ENCODE measurements at regions not wholly inside any gene's neighbourhood (a gene's known extent, or its start where the extent isn't known, plus 50 kb on each side); places are given as distances from the start of the nearest gene placed in this dataset.

DNA sequence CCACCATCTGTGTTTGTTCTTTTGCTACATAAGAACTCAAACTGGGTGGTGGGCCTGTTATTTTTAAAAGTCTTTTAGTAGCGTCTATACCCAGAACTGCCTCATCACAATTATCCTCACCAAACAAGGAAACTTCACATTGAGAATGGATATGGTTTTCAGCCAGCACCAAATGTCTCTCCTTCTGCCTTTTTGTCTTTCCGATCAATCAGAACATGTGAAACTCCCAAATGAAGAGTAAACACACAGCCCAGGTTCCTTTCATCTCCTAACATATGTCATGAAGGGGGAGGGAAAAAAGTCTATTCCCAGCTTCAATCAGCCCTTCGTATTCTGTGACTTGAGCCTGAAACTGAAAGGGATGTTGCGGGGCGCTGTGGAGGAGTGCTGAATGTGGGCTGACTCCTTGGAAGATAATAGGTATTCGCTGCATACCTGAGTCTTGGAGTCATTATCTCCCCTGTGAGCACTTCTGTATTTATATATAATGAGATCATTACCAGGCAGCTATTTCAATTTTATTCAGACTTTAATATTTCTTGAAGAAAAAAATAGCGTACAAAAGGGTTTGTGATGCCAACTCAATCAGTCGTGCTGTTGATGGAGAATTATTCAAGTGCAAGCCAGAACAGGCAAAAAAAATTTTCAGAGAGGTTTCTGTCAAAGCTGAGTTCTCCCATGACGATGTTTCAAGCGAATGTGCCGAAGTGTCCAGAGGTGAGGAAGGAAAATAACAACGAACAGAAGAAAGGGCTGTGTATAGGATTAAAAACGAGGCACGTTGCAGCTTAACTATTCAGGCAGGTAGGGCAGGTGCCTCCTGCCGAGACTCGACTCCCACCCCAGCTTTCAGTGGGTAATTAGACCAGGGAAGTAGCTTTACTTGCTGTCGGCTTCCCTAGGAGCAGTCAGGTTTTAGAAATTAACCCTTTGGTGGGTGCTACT is 163.9 kb upstream of the NOCT start:
- no peak for DNase-seq

DNA sequence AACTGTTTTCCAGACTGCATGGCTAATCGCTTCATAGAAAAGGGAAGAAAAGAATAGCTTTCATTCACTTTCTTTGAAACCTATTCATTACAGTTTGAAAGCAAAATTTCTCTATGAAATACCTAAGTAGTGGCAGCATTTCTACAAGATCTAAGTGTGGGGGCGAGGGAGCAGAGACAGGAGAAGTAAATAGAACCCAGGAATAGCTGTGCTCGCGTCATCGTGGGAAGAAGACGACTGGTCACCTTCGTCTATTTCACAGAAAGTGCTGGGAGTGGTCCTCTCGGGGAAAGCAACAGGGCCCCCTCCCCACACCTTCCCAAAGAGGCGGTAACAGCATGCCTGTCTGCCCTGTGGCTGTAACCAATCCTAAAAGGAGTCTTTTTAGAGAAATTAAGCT is 169.9 kb upstream of the NOCT start:
- DNase-seq: no peak

DNA sequence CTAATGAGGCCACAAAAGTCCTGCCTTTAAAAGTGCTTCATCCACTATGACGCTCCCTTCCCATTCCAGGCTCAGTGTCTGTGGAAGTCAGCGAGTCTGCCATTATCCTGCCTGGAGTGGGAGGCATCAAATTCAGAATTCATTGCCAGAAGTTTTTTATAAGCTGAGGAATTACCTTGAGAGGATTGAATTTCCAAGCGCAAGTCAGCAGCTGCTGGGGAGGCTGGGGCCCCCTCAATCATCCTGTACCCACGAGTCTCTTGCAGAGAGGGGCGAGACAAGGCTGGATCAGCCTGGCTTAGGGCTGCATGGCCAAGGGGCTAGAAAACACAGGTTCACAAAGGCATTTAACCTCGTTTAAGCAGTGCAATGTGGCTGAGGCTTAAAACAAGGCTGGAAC is 170.5 kb upstream of the NOCT start:
- DNase-seq: no peak

DNA sequence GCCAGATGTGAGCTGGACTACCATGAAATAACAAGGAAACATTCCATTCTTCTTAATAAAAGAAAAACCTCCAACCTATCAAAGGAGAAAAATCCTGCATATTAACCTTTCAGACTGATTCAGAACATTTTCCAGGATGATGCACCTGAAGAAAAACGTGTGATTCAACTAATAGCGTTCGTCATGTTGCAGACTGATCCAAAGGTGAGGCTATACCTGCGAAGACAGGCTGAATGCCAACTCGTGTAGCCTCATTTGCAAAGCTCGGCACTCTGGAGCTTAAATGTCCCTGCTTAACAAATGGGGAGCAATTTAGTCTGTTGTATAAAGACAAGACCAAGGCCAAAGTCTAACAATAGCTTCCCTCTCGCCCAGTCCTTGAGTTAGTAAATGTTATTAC is 172.0 kb upstream of the NOCT start:
- no peak for DNase-seq

DNA sequence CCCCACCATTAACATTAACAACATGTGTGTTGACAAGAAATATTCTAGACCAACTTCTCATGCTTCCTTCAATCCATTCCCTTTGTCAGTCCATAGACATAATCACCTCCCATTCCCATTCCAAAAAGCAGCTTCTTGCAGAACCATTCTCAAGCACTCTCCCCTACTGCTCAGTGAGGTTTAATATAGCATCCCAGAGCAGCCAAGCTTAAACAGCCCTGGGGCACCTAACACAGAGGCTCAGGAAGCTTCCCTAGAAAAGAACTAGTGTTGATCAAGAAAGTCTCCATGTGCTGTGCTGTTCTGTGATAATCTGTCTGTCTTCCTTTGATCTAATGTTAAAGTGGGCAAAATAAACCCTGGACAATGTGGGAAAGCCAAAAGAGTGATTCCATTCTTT is 174.2 kb upstream of the NOCT start:
- DNase-seq: no peak

DNA sequence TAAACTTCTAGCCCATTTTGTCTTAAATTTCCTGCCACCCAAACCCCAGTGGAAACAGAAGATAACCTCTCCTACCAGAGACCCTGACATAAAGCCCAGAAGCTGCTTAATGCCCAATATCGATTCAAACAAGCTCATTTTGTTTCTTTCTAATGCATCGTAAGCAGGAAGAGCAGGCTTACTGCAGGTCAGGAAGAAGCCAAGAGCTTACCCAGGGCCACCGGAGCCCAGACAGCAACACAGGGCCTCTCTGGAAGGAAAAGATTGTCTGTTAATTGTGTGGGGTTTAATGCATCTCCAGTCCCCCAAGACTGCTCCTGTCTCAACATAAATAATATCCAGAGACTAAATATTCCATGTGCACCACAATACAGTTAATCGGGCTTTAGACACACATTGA is 177.3 kb upstream of the NOCT start:
- no peak for DNase-seq

DNA sequence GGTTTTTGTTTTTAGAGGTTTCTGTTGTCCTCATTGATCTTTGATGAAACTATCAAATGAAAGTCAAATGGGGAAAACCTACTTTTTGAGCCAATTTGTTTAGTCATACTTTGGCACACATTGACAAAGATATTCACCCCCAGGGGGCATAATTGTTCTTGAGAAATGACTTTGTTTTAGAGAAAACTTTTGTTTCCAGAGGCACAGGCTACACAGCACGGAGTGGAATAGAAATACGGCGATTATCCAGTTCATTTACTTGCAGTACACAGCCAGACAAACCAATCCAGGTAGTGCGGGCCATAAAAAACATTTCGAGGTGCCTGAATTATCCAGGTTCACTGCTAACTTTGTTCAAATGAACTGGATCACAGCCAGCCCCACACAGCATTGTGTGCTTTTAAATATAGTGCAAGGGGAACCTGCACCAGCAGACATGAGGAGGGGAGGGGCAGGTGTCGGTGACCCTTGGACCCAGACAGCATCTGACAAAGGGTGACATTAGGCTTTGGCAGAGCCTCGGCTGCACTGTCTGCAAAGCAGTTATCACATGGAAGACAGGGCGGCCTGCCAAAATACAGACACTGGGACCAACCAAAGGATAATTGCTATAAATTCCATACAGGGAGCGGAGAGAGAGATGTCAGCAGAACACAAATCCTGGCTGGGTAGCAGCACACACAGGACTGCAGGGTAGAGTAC is 179.6 kb upstream of the NOCT start:
- DNase-seq: no peak

DNA sequence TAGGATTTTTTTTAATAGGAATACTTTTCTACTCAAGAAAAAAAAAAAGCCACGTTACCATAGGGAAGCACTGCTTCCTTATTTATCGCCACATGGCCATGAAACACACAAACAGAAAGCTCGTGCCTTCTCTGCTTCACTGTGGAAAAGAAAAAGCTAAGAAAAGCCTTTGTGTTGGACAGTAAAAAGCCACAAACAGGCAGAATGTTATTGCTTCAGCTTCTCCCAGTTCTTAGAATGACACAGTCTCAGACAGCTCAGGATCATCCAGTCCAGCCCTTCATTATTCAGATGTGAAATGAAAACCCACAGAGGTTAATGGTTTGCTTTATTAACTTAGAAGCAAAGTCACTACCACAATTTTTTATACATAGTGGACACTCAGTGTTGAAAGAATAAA is 181.6 kb upstream of the NOCT start:
- DNase-seq: no peak

DNA sequence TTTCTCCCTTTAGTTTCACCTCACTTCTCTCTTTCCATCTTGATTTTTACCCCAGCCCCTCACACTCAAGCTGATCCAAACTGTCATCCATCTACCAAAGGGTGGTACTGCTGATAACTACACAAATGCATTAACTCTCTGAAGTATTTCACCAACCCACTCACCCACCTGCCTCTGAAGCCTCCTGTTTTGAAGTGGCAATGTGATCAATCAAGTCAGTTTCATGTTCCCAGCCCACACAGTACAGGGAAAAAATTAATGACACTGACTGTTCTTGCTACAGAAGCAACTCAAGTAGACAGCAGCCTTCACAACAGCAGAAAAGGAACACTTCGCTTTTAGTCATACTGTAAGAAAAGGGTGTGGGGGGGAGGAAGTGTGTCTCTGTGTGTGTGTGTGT is 183.0 kb upstream of the NOCT start:
- no peak for DNase-seq

DNA sequence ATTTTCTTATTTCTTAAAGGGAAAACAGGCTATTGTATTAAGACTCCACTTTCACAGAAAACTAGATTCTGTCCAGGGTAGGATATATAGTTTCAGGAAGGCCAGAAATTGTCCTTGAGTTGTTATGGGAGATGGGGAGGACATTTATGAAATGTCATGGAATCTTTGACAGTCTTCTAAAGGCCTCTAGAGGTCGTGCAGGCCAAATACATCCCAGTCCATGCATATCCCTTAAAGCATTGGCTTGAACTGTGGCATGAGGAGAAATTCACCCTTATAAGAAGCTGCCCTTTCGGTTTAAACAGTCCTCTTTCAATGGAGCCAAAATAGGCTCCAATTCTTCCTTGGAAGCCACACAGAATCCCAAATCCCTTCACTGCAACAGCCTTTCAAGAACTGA is 183.6 kb upstream of the NOCT start:
- DNase-seq: no peak

DNA sequence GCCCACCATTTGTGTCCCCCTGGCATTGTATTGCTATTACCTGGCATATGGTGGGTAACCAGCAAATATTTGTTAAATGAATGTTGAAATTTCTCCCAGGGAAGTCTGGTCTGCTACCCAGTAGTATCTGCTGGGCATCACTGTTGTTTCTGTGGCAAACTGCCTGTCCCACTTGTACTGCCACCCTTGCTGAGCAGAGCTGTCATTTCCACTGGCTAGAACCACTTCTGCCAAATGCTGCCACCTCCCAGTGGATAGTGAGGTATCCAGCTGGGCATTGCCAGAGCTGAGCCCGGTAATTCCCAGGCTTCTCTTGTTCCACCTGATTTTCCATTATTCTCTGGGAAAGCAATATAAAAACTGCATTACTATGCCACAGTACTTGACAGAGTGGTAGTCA is 186.7 kb upstream of the NOCT start:
- DNase-seq: no peak

DNA sequence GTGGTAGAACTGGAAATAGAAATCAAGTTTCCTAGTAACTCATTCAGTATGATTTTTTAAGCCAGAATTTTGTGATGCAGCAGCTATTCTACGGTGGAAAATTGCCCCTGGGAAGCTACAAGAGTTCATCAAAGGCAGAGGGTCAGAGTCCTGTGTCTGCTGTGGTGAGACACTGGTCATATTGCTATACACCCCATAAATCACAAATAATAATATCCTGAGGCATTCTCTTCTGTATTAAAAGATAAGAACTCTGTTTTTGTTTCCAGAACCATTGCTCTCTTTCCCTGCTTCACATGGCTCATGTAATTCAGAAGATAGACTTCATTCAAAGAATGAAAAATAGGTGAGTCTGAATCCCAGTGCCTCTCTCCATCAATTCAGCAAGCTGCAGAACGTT is 188.8 kb upstream of the NOCT start:
- no peak for DNase-seq

DNA sequence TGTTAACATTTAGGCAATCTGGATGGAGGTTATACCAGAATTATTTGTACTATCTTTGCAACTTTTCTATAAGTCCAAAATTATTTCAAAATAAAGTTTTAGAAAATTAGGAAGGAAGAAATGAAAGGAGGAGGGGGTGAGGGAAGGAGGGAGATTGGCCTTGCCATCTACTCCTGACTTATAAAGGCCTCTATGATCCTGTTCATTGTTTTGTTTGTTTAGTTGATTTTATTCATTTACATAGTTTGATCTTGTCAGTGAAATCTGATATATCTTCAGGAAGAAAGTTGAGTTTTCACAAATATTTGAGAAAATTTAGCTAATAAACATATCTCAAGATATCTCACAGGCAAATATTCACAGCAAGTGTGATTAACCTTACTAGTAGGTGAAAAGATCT is 189.3 kb upstream of the NOCT start:
- DNase-seq: no peak

DNA sequence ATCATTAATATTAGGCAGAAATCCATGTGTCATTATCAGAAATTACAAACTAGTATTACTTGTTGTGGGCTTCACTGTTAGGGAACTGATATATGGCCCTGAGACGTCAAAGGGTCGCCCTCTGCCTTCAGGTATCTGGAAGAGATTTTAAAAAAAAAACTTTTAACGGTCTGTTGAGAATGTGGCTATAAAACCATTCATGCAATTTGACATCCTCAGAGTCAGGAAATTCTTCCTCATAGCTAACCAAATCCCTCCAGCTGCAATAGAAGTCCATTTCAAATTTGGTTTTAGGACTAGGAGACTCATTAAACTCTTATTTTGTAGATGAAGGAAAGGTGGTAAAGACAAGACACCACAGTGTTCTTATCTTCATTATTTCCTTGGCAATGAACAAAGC is 194.2 kb upstream of the NOCT start:
- no peak for DNase-seq

DNA sequence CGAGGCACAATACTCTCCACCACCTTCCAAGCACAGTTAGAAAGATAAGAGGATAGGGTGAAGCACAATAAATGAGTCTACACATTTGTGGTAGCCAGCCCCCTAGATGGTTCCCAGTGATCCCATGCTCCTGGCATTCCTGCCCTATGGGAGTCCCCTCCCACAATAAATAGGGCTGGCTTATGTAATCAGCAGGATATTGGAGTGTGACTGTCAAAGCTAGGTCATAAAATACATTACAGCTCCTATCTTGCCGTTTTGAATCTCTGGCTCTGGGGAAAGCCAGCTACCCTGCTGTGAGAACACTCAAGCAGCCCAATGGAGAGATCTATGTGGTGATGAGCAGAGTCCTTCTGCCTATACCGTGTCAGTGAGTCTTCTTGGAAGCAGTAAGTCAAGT is 198.7 kb upstream of the NOCT start:
- no peak for DNase-seq

DNA sequence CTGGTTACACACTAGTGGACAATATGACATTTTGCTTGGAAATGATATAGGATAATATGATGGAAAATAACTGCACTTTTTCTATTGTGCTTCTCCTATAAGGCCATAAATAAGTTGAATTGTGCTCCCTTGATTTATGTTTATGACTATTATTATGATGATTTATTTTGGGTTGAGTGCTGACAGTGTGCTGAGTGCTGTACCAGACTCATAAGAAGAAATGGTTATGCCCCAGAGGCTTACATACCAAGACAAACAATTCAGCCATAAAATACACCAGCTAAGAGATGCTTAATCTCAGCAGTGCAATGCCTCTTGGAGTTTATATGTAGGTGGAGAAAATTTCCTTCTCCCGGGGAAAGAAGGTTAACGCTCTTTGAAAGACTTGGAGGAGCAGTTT is 199.8 kb upstream of the NOCT start:
- no peak for DNase-seq

DNA sequence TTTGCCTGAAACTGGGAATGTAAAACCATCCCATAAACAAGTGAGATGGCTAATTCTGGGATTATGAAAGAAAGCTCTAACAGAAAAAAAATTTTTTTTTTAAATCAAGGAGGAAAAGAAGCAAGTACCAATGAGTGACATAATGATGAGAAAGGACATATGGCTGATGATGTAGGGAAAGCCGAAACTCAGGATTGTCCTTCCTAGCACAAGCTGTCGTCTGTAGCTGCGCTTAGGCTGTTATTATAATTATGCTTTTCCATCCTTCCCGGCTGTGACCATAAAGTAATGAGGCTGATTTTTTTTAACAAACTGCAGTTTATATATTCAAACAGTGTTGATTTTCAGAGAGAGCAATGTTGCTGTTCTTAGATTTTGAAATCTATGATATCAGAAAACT is 209.8 kb upstream of the NOCT start:
- DNase-seq: no peak

DNA sequence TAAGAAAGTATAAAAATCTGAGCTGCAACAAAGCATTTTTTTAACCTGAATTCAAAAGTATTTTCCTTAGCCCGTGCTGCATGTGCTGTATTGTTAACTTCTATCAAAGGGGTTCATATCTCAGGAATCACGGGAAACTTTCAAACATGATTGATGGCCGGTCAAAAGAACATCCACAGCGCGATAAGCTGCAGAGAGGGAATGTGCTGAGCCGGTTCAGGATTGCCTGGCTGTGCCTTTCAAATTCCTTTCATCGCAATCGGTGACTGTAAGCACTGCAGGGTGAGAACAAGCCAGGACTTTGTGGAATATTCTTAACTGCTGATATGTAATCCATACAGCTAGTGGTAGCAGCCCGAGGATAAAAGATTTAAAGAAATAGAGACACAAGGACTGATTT is 210.9 kb upstream of the NOCT start:
- no peak for DNase-seq

DNA sequence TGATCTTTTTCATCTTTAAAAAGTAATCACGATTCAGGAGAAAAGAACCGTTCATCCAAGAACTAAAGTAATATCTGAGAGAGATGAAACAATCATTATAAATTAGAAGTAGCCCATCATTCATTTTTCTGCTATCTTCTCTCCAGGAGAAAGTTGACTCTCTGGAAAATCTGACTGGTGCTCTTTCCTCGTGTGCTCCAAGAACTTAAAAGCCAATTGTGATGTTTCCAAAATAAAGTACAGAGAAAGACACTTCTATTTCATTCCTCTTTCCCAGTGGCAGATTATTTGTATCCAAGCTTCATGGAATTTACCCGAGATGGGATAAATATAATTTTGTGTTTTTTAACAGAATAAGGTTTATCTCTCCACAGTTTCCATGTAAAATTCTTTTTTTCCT is 212.5 kb upstream of the NOCT start:
- no peak for DNase-seq

DNA sequence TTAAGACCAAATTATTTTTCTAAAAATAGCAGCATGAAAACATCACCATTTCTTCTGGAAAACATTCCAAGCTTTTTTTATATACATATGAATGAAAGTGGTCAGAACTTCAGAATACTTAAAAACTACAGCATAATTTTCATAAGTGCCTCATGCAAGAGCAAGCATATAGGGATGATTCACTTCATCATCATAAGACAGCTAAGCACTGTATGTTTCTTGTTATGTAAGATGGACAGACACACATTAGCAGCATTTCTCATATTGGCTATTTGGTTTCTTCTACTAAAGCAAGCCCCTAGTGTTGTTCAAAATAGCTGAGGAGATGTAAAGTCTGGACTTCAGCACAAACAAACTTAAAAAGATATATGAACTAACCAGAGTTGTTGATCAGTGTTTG is 213.1 kb upstream of the NOCT start:
- DNase-seq: no peak

DNA sequence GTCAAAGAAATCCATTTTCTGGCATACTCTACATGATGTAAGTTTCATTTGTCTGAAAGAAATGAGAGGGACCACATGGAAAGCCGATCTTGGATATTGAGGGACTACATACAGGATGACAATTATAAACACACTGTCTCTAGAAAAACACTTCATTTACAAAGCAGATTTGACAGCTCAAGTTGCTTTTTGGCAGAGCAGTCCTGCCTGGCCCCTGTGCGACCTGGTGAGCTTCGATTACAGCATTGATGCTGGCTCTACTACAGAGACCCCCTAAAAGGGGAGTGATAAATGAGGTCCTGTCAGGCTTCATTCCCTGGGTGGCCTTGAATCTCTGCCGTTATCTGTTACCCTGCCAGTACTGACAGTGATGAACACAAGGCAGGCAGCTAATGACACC is 215.2 kb upstream of the NOCT start:
- no peak for DNase-seq

DNA sequence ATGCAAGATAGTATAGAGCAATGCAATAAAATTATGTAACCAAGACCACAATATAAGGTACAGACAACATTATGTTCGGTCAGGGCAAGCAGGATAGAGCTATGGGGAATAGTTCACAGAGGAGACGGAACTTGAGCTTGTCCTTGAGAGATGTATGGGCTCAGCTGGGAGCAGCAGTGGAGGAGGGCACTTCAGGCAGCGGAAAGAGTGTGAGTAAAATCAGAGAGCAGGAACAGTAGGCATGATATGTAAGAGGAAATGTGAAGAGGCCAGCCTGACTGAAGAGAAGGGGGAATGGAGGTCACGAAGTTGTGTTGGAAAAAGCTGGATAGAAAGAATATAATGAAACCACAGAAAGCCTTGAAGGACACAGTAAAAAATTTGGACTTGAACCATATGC is 217.2 kb upstream of the NOCT start:
- no peak for DNase-seq

DNA sequence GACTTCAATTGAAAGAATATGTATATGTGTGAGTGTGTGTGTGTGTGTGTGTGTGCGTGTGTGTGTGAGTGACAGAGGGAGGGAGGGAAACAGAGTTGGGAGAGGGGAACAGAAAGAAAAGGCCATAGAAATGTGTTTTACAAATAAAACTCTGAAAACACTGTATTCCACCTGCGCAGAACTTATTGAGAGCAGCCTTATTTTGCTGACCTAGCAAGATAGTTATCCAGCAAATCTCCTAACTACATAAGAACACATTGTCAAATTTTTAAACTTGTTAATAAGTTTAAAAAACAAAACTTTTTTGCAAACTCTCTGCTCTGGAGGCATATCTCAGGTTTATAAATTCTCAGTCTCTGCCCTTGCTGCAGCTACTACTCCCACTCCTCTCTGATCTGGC is 217.9 kb upstream of the NOCT start:
- DNase-seq: no peak

DNA sequence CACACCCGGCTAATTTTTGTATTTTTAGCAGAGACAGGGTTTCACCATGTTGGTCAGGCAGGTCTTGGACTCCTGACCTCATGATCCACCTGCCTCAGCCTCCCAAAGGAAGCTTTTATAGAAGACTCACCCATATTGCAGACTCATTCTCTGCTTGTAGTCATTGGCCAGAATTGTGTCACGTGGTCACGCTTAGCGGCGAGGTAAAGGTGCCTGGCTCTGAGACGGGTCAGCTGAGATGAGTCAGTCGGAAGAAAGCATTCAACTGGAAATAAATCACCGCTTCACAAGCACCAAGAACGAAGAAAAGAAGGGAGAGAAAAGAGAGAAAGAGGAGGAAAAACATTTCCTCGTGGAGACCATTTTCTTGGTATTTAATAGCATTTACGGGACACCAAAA is 218.8 kb upstream of the NOCT start:
- DNase-seq: no peak

Measured in activated T-cell treated with anti-CD3 and anti-CD28 coated beads for 4 hours (primary cell).